GM20000 (cell line): ENCODE measurements at regions not wholly inside any gene's neighbourhood (a gene's known extent, or its start where the extent isn't known, plus 50 kb on each side); places are given as distances from the start of the nearest gene placed in this dataset.

ENCODE experiments used
- DNase-seq: peaks from one replicate; pipeline ENCODE4 v3.0.0; 2012; ENCODE audit warnings: low spot score
- TF ChIP-seq, protein P1 (sequence below): IDR thresholded peaks from 2 replicates; pipeline ENCODE4 v1.5.1; 2012; ENCODE audit warnings: mild to moderate bottlenecking, control low read depth; ENCODE audit errors: extremely low read depth, missing control alignments

DNA sequence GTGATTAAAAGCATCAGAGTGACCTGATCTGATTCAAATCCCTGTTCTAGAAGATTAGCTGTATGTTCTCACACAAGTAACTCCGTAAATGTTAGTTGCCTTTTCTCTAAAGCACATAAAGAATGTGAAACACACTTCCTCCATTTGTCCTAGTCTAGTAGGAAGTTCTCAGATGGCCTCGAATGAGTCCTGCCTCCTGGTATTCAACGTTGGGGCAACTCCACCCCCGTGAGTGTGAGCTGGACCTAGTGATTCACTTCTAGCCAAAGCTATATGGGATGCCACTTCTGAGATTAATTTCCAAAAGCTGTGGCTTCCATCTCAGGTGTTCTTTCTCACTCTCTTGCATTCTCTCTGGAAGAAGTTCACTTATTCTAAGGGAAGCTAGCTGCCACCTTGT, 267.6 kb downstream of the GPATCH2 start:
- TF ChIP-seq, protein P1, sequence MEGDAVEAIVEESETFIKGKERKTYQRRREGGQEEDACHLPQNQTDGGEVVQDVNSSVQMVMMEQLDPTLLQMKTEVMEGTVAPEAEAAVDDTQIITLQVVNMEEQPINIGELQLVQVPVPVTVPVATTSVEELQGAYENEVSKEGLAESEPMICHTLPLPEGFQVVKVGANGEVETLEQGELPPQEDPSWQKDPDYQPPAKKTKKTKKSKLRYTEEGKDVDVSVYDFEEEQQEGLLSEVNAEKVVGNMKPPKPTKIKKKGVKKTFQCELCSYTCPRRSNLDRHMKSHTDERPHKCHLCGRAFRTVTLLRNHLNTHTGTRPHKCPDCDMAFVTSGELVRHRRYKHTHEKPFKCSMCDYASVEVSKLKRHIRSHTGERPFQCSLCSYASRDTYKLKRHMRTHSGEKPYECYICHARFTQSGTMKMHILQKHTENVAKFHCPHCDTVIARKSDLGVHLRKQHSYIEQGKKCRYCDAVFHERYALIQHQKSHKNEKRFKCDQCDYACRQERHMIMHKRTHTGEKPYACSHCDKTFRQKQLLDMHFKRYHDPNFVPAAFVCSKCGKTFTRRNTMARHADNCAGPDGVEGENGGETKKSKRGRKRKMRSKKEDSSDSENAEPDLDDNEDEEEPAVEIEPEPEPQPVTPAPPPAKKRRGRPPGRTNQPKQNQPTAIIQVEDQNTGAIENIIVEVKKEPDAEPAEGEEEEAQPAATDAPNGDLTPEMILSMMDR, result no peak
- DNase-seq, result no peak

DNA sequence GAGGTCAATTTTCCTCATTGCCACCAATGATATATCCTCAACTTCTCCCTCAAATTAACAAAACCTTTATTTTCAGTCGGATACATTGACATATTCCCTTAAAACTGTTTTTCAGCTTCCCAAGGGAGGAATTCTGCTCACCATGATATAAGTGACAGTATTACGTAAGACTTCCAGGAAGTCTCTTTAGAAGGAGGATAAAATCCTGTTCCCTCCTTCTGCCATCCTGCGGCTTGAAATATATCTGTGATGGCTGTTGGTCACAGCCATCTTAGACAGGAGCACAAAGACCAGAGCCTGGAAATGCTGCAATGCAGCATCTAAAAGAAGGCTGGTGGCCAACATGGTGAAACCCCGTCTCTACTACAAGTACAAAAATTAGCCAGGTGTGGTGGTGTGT, 270.4 kb downstream of the GPATCH2 start:
- no peak for DNase-seq
- TF ChIP-seq, protein P1, result no peak

DNA sequence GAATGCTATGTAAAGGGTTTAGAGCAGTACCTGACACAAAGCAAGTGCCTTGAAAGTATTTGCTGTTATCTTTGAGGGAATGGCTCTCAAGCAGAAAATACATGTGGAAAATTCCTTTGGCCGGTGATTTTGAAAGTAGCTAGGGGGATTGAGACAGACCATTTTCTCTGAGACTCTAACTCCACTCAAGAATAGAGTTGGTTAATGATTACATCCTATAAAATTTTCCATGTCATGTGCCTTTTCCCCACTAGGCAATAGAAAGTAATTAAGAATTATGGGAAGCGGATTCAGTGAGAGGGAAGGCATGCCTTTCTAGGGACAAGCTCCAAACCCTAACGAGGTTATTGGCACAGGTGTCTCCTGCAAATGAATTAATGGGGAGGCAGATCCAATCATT, 276.0 kb downstream of the GPATCH2 start:
- no peak for DNase-seq
- TF ChIP-seq, protein P1, result no peak

DNA sequence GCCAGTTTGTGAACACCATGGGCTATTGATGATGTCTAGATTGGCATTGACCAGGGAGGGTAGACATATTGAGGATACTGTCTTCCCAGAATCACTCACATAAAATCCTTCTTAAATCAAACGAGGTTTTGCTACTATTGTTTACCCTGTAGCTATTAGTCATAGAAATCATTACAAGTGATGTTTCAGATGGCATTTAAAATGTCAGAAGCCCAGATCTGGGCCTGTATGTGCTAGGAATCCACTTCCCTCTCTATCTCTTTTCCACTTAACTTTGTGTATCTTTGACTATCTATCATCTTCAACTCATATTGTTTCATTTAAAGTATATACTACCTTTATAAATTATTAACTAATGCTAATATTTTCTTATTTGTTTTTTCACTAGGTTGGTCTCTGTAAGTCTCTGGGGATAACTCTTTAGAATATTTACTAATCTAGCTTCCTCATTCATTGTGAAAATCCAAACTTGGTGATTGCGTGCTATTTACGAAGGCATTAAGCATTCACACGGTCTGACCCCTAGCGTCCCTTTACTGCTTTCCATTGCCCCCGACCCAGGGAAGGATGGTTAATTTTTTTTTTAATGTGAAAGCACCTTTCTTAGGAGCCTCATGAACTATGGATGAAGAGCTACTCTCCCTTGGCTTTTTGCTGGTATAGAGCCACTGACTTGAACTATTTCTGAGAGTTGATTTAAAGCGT, 281.8 kb downstream of the GPATCH2 start:
- TF ChIP-seq, protein P1, result no peak
- no peak for DNase-seq

DNA sequence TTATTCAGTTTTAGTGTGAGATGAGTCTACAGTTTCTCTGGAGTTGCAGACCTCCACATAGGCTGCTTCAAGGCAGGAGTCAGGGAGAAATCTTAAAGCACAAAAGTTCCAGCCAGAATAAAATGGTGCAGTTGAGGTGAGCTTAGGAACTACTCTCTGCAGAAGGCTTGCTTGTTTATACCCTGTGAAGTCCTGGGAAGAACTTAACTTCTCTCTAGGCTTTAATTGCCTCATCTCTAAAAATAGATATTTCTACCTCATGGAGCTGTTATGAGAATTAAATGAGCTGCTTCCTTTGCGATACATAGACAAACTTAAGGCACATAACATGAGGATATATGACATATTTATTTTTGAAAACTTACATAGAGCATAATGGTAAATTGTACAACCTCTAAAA, 286.2 kb downstream of the GPATCH2 start:
- TF ChIP-seq, protein P1, result no peak
- no peak for DNase-seq

DNA sequence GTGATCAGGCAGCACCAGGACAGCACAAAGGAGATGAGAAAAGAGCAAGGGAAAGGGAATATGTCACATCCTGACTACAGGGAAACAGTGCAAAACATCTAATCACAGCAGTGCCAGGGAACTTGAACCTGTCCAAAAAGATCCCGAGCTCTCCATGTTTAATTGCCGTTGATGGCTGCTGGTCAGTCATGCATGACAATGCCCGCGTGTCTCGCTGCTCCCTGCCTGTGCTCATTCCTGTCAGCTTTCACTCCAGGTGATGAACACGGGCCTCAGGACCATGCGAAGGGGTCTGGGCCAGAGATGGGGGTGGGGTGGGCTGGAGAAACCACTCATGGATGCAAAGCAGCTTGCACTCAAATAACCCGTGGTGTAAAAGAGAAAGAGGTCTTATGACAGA, 287.0 kb downstream of the GPATCH2 start:
- TF ChIP-seq, protein P1, result no peak
- DNase-seq, result no peak

DNA sequence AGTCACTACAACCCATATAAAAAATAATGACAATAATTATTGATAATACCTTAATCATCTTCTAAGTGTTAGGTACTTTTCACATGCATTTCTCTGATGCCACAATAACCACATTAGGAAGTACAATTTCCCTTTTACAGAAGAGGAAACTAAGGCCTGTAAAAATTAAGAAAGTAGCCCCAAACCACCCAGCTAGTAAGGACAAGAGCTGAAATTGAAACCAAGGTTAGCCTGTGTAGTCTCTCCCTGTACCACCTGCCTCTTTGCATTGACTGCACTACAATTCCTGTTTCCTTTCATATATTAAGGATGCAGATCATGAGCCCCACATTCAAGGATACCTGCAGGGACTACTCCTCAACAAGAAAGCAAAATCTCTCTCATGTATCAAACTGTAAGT, 288.8 kb downstream of the GPATCH2 start:
- TF ChIP-seq, protein P1, result no peak
- no peak for DNase-seq
